H1 (cell line): ENCODE measurements at regions not wholly inside any gene's neighbourhood (a gene's known extent, or its start where the extent isn't known, plus 50 kb on each side); places are given as distances from the start of the nearest gene placed in this dataset.

Experiments used
- CTCF ChIA-PET: fragments of 300-600 bp; sonication (Branson Sonifier 250); formaldehyde crosslinking; loops from one replicate; lab custom pipeline; 2021; ENCODE audit not compliant: partially characterized antibody; lab: Charles Lee
- POLR2A ChIA-PET: fragments of 300-600 bp; sonication (Branson Sonifier 250); formaldehyde crosslinking; loops from one replicate; lab custom pipeline; 2021; ENCODE audit warnings: inconsistent platforms; ENCODE audit not compliant: partially characterized antibody; lab: Charles Lee
- DNase-seq, 2 experiments: peaks; one replicate each; pipeline versions ENCODE4 v3.0.0 to v3.0.0-alpha.2; 2010 to 2022; ENCODE audit warnings: low spot score in 2 of 2, low read depth in 1 of 2, mixed read lengths in 1 of 2
- FAIRE-seq: peaks from 2 replicates; lab custom pipeline; 2011; peaks lifted over from hg19 to GRCh38; lab: Jason Lieb, UNC
- H2AFZ ChIP-seq: 2 replicates; pipeline ENCODE4 v1.8.1; 2012; ENCODE audit warnings: low read length, inconsistent platforms
- H2AK5ac ChIP-seq: 2 replicates; pipeline ENCODE4 v1.6.1; 2013; ENCODE audit warnings: low read depth, low read length
- H2BK120ac ChIP-seq: replicated peaks from 2 replicates; pipeline ENCODE3; 2013; ENCODE audit warnings: low read depth, low read length, inconsistent platforms
- H2BK12ac ChIP-seq: 2 replicates; pipeline ENCODE4 v1.6.1; 2013; ENCODE audit warnings: low read depth, low read length
- H2BK15ac ChIP-seq: 2 replicates; pipeline ENCODE4 v1.6.1; 2013; ENCODE audit warnings: low read length
- H2BK20ac ChIP-seq: 2 replicates; pipeline ENCODE4 v1.6.1; 2013; ENCODE audit warnings: low read length
- H2BK5ac ChIP-seq: 2 replicates; pipeline ENCODE4 v1.6.1; 2013; ENCODE audit warnings: low read depth, low read length
- H3K14ac ChIP-seq: 2 replicates; pipeline ENCODE4 v1.6.1; 2013; ENCODE audit warnings: inconsistent platforms; ENCODE audit not compliant: insufficient read length
- H3K18ac ChIP-seq: 2 replicates; pipeline ENCODE4 v1.6.1; 2013; ENCODE audit warnings: low read length; ENCODE audit errors: extremely low read depth
- H3K23ac ChIP-seq: 2 replicates; pipeline ENCODE4 v1.6.1; 2013; ENCODE audit warnings: inconsistent platforms; ENCODE audit not compliant: insufficient read length
- H3K23me2 ChIP-seq: 2 replicates; pipeline ENCODE4 v1.6.1; 2013; ENCODE audit warnings: low read depth, low read length
- H3K27ac ChIP-seq: 2 replicates; pipeline ENCODE4 v1.6.1; 2011; ENCODE audit warnings: low read depth, low read length, inconsistent platforms
- H3K27me3 ChIP-seq, 4 experiments: replicated peaks in 1 of 4; 1 replicate in 1 of 4; 2 replicates in 3 of 4; pipeline versions ENCODE4 v1.6.1 to v1.8.1; 2011 to 2013; ENCODE audit warnings: low read length in 3 of 4, mild to moderate bottlenecking in 3 of 4, inconsistent platforms in 2 of 4, mixed read lengths in 2 of 4, moderate library complexity in 1 of 4; ENCODE audit not compliant: control insufficient read depth in 3 of 4, insufficient read depth in 3 of 4; ENCODE audit errors: extremely low read depth in 1 of 4
- H3K36me3 ChIP-seq, 4 experiments: 2 replicates each; pipeline versions ENCODE4 v1.6.1 to v1.8.1; 2011 to 2013; ENCODE audit warnings: mild to moderate bottlenecking in 4 of 4, low read length in 3 of 4, moderate library complexity in 2 of 4, control low read depth in 1 of 4, inconsistent platforms in 1 of 4; ENCODE audit not compliant: insufficient read depth in 4 of 4, control insufficient read depth in 2 of 4
- H3K4ac ChIP-seq: replicated peaks from 2 replicates; pipeline ENCODE3; 2013; ENCODE audit warnings: low read length, low read depth, mixed read lengths, inconsistent platforms; ENCODE audit not compliant: insufficient read length
- H3K4me1 ChIP-seq, 4 experiments: replicated peaks in 1 of 4; 1 replicate in 1 of 4; 2 replicates in 3 of 4; pipeline versions ENCODE4 v1.6.1 to v1.8.1; 2011 to 2013; ENCODE audit warnings: low read length in 3 of 4, inconsistent platforms in 2 of 4, mixed read lengths in 1 of 4; ENCODE audit not compliant: insufficient read depth in 4 of 4, control insufficient read depth in 3 of 4
- H3K4me2 ChIP-seq, 2 experiments: 2 replicates each; pipeline versions ENCODE4 v1.6.1 to v1.8.1; 2011 to 2013; ENCODE audit warnings: low read depth in 2 of 2, low read length in 2 of 2, control low read depth in 1 of 2, inconsistent platforms in 1 of 2, mild to moderate bottlenecking in 1 of 2; ENCODE audit not compliant: insufficient read depth in 1 of 2
- H3K4me3 ChIP-seq, 4 experiments: fragments of 200-600, 300-600 bp in 1 of 4; sonication (generic), shearing (Covaris generic), sonication (Bioruptor Twin) in 1 of 4; 2 replicates each; pipeline versions ENCODE4 v1.5.1 to v1.8.1; 2011 to 2016; ENCODE audit warnings: low read length in 4 of 4, low read depth in 3 of 4, control low read depth in 2 of 4, inconsistent platforms in 2 of 4, mild to moderate bottlenecking in 2 of 4, mixed read lengths in 1 of 4, moderate library complexity in 1 of 4; ENCODE audit not compliant: insufficient read depth in 2 of 4; ENCODE audit errors: extremely low read depth in 1 of 4
- H3K56ac ChIP-seq: replicated peaks from 2 replicates; pipeline ENCODE3; 2013; ENCODE audit warnings: low read depth, mild to moderate bottlenecking, mixed read lengths, low read length, inconsistent platforms; ENCODE audit not compliant: insufficient read length
- H3K79me1 ChIP-seq: 2 replicates; pipeline ENCODE4 v1.6.1; 2013; ENCODE audit warnings: low read depth, low read length, control low read depth
- H3K79me2 ChIP-seq, 2 experiments: 2 replicates each; pipeline versions ENCODE4 v1.6.1 to v1.8.1; 2012 to 2013; ENCODE audit warnings: low read length in 2 of 2, mild to moderate bottlenecking in 2 of 2, inconsistent platforms in 1 of 2; ENCODE audit not compliant: insufficient read depth in 2 of 2, control insufficient read depth in 1 of 2
- H3K9ac ChIP-seq, 4 experiments: replicated peaks in 1 of 4; 1 replicate in 1 of 4; 2 replicates in 3 of 4; pipeline versions ENCODE4 v1.6.1 to v1.8.1; 2011 to 2013; ENCODE audit warnings: low read depth in 3 of 4, low read length in 3 of 4, control low read depth in 2 of 4, mild to moderate bottlenecking in 2 of 4, moderate library complexity in 2 of 4, inconsistent platforms in 1 of 4; ENCODE audit errors: extremely low read depth in 1 of 4
- H3K9me3 ChIP-seq, 2 experiments: 2 replicates each; pipeline versions ENCODE4 v1.6.1 to v1.8.1; 2012 to 2013; ENCODE audit warnings: mild to moderate bottlenecking in 2 of 2, moderate library complexity in 2 of 2, control low read depth in 1 of 2, inconsistent platforms in 1 of 2, low read depth in 1 of 2, low read length in 1 of 2, mixed read lengths in 1 of 2; ENCODE audit not compliant: insufficient read depth in 2 of 2
- H4K20me1 ChIP-seq, 2 experiments: replicated peaks in 1 of 2; 2 replicates each; pipeline versions ENCODE3 to v1.8.1; 2011 to 2013; ENCODE audit warnings: inconsistent platforms in 2 of 2, low read length in 2 of 2, mild to moderate bottlenecking in 1 of 2; ENCODE audit not compliant: insufficient read depth in 2 of 2, control insufficient read depth in 1 of 2
- H4K5ac ChIP-seq: 2 replicates; pipeline ENCODE4 v1.6.1; 2013; ENCODE audit warnings: low read length, low read depth, mixed read lengths, inconsistent platforms; ENCODE audit not compliant: insufficient read length
- H4K8ac ChIP-seq: 2 replicates; pipeline ENCODE4 v1.8.0; 2013; ENCODE audit warnings: mild to moderate bottlenecking, moderate library complexity, low read length, inconsistent platforms; ENCODE audit not compliant: insufficient read depth; ENCODE audit errors: extremely low read depth
- H4K91ac ChIP-seq: replicated peaks from 2 replicates; pipeline ENCODE3; 2013; ENCODE audit warnings: low read length, mixed read lengths, inconsistent platforms; ENCODE audit not compliant: insufficient read length
- CHD2 ChIP-seq: IDR thresholded peaks from 2 replicates; pipeline ENCODE4 v1.6.1; 2012; ENCODE audit warnings: low read length, improper control_type of control experiment
- POLR2AphosphoS5 ChIP-seq: IDR thresholded peaks from 2 replicates; pipeline ENCODE4 v1.6.1; 2011; ENCODE audit warnings: low read depth, low read length
- SIRT6 ChIP-seq: IDR thresholded peaks from one replicate; pipeline ENCODE4 v1.7.1; 2012; ENCODE audit warnings: low read length, inconsistent platforms
- SRF ChIP-seq: IDR thresholded peaks from 2 replicates; pipeline ENCODE4 v1.6.1; 2011; ENCODE audit warnings: mild to moderate bottlenecking, low read depth, low read length, moderate library complexity
- ZNF274 ChIP-seq: IDR thresholded peaks from 2 replicates; pipeline ENCODE4 v1.7.0; 2012; ENCODE audit warnings: low read length, borderline replicate concordance; ENCODE audit errors: extremely low read depth
- WGBS, 2 experiments: shearing (Covaris generic) in 1 of 2; methylation state at CpG; one replicate each; pipeline versions ENCODE4 v1.1.6 to v1.1.7; 2013 to 2015; ENCODE audit warnings: low lambda C conversion rate in 2 of 2, mixed read lengths in 2 of 2, inconsistent platforms in 1 of 2, low coverage in 1 of 2, missing lambda C conversion rate in 1 of 2; ENCODE audit not compliant: insufficient replicate concordance in 2 of 2, insufficient coverage in 1 of 2, insufficient read length in 1 of 2; ENCODE audit errors: extremely low coverage in 1 of 2, missing lambda C conversion rate in 1 of 2; 5-methylcytosine and 5-hydroxymethylcytosine counted together

GRCh38 chr13:38202740-38203139 is 146.9 kb upstream of the UFM1 start:
- FAIRE-seq (no peak), DNase-seq (no peak)
- Histone ChIP-seq H2BK15ac (no peak overlapping the region), H2BK5ac (no peak overlapping the region), H3K4me3 (no peak overlapping the region), H3K27me3 (no peaks in the 10 kb centered on the region), H3K9me3 (no peaks in the 10 kb centered on the region), H3K4me1 (no peaks in the 10 kb centered on the region), H3K18ac (no peak overlapping the region), H3K27ac (no peak overlapping the region), H2BK20ac (no peak overlapping the region), H3K4me2 (no peak overlapping the region), H4K5ac (no peak overlapping the region), H4K20me1 (no peaks in the 10 kb centered on the region), H2AK5ac (no peak overlapping the region), H3K23me2 (no peaks in the 10 kb centered on the region), H2AFZ (peak overlapping the region; percentile 77; the same call in 1 of the 2 replicates), H3K56ac (no peak overlapping the region), H4K8ac (no peak overlapping the region), H2BK120ac (no peak overlapping the region), H3K14ac (no peak overlapping the region), H4K91ac (no peak overlapping the region), H3K23ac (no peak overlapping the region), H3K79me1 (no peaks in the 10 kb centered on the region), H3K4ac (no peak overlapping the region), H3K36me3 (no peaks in the 10 kb centered on the region), H3K79me2 (no peaks in the 10 kb centered on the region), H3K9ac (no peak overlapping the region), H2BK12ac (no peak overlapping the region)
- POLR2A ChIA-PET: no interaction called here
- CTCF ChIA-PET: interaction anchor here (0.5 to 0.6 kb wide), 2 partner anchors 140 to 370 kb away, joined by 3 read pairs; no protein-coding TSS in a partner anchor
- TF ChIP-seq ZNF274: no peak
- no peak for TF ChIP-seq SRF
- no peak for TF ChIP-seq CHD2
- TF ChIP-seq SIRT6: no peak
- no peak for TF ChIP-seq POLR2AphosphoS5
- WGBS, 2 experiments: 85% methylated on average over 4 of the region's 4 CpGs; no CpG with 5 or more reads in 1 of the 2 experiments
